Activated CD4-positive, CD25-positive, alpha-beta regulatory T cell treated with anti-CD3 and anti-CD28 coated beads, Interleukin-2, amount 50 U/mL, for 24 hours (primary cell): ENCODE measurements at regions not wholly inside any gene's neighbourhood (a gene's known extent, or its start where the extent isn't known, plus 50 kb on each side); places are given as distances from the start of the nearest gene placed in this dataset.

Source experiments
- ATAC-seq, 2 donors: fragments of 150-1000 bp; cut with Tn5 transposase; one replicate each; pipeline ENCODE4 v1.10.0; 2021; ENCODE audit warnings: mild to moderate bottlenecking in 1 of 2, moderate library complexity in 1 of 2

- no peak for ATAC-seq
Measured at GRCh38 chr13:107296804-107297203, 728.9 kb upstream of the ARGLU1 start.

- ATAC-seq = no peak
Measured at GRCh38 chr13:107295416-107296140, 727.6 kb upstream of the ARGLU1 start.

- ATAC-seq = no peak
Measured at GRCh38 chr13:107293924-107294323, 726.0 kb upstream of the ARGLU1 start.

- ATAC-seq = no peak
Measured at GRCh38 chr13:107291875-107292274, 723.9 kb upstream of the ARGLU1 start.

GRCh38 chr13:107289540-107289939, 721.6 kb upstream of the ARGLU1 start:
- no peak for ATAC-seq

GRCh38 chr13:107284173-107284572, 716.2 kb upstream of the ARGLU1 start:
- ATAC-seq = no peak

DNA sequence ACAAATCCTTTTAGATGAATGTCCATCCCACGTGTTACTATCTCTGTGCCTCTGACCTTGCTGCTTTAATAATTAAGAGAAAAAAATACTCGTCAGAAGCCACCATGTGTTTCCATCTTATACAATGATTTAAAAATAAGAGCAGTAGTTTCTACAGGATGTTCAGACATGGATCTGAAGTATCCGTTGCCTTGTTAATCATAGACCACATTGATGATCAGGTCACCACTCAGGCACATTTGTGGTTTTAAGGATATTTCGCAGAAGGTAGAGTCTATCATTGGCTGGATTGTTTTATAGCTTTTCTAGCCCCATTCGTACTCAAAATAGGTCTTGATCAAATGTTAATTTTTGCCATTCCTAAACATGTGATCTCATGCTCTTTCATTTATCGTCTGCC, 710.0 kb upstream of the ARGLU1 start:
- ATAC-seq = no peak

DNA sequence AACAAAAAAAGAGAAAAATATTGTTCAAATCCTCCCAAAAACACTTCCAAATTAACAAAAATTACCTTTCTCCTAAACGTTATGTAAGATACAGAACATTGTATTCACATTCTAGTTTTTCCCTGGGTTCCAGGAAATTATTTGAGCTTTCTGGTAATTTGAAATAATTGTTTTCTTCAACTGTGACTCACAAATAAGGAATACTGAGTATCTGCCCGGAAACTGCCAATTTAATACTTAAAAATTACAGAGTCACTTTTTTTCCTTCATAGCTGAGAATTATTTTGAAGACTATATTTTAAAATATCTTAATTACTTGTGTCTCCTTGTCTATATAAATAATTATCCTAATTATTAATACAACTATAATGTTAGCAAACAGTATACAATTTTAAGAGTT, 709.0 kb upstream of the ARGLU1 start:
- no peak for ATAC-seq

DNA sequence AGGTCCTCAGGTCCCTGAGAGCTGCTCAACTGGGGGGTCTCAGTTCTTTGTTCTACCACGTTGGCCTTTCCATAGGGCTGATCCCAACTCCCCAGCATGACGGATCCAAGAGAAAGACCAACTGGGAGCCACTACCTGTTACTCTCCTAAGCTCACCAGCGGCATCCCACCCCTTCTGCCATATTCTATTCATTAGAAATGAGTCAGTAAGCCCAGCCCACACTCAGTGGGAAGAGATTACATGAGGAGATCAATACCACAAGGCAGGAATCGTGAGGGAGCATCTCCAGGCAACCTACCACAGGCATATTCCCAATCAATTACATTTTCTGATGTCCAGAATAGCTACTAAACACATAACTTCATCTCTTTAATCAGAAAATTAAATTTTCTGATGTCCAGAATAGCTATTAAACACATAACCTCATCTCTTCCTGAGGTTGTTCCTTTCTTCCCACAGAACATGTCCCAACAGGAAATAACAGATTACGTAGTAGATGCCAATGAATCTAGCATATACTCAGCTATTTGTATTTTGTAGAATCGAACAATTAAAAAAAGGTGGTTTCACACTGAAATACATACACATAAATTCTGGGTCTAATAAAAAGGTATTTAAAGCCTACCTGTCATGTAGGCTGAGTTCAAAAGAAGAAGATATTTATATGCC, 708.1 kb upstream of the ARGLU1 start:
- ATAC-seq = no peak

- no peak for ATAC-seq
Measured at GRCh38 chr13:107275312-107275711, 707.4 kb upstream of the ARGLU1 start.

DNA sequence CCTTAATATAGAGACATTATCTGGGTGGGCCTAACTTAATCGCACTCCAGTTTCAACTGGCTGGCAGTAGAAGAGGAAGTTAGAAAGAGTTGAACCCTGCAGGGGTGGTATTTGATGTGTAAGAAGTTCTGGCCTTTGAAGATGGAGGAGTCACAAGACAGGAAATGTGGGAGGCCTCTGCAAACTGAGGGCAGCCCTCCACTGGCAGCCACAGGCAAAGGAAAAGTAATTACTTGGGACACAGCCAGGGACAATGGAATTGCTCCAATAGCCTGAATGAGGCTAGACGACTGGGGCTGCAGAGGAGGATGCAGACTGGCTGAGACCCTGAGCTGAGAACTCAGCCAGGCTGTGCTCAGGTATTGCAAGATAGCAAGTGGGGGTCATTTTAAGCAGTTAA, 703.3 kb upstream of the ARGLU1 start:
- ATAC-seq = no peak

GRCh38 chr13:107266657-107267056, 698.7 kb upstream of the ARGLU1 start:
- ATAC-seq = no peak

- ATAC-seq = no peak
Measured at GRCh38 chr13:107258599-107259187, 690.8 kb upstream of the ARGLU1 start.

DNA sequence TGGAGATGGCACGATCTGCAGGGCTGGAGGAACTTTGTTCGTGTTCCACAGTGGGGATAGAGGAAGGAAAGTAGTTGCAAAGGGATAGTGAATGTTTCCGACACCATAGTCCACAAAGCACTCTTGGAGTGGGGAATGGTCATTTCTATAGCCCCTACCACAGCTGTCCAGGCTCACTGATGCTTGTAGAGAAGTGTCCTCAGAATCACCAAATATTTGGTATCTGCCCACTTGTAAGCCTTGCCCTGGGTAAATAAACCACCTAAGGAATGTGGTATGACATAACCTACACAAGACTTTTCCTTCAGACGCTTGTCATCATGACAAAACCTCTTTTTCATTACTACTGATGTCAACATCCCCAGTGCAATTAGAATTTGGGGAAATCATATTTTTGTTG, 686.5 kb upstream of the ARGLU1 start:
- ATAC-seq = no peak

GRCh38 chr13:107252428-107252827, 684.5 kb upstream of the ARGLU1 start:
- ATAC-seq = no peak

- no peak for ATAC-seq
Measured at GRCh38 chr13:107252021-107252420, 684.1 kb upstream of the ARGLU1 start.

DNA sequence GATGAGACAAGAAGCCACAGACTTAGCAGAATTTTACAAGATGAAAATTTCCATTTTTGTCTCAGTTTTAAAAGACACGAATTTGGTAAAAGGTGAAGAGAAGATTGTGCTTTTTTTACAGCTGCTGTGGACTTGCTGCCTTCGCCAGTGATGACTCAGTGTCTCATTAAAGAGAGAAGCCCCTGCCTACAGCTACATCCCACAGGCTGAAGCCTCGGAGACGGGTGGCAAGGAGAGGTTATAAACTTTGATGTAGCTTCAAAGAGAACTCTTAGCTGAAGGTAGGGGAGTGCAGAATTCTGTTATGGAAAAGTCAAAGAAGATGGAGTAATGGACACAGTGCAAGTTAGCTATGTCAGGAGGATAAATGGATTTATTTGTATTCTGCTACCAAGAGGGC, 683.4 kb upstream of the ARGLU1 start:
- ATAC-seq = no peak

DNA sequence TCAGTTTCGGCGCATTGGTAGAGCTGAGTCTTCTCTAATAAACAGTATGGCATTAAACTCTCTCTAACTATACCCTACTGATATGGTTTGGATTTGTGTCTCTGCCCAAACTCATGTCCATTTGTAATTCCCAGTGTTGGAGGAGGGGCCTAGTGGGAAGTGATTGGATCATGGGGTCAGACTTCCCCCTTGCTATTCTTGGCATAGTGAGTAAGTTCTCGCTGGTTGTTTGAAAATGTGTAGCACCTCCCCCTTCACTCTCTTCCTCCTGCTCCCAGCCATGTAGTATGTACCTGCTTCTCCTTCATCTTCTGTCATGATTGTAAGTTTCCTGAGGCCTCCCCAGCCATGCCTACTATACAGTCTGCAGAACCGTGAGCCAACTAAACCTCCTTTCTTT, 682.7 kb upstream of the ARGLU1 start:
- ATAC-seq = no peak

DNA sequence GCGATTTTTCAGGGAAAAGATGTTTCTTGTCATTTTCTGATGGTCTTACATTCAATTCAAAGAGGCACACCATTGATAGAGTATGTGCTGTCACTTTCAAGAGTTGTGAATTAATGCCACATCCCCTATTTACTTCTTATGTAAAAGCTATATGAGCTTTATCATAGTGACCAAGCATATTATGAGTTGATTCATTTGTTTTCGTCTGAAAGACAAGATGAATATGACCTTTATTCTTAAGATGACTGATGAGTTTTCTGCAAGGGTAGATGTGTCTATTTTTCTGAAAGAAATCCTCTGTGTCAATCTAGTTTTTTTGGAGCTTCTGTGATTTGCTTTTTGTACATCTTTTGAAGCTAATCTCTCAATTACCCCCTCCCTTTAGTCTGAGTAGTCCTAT, 676.3 kb upstream of the ARGLU1 start:
- ATAC-seq = no peak

DNA sequence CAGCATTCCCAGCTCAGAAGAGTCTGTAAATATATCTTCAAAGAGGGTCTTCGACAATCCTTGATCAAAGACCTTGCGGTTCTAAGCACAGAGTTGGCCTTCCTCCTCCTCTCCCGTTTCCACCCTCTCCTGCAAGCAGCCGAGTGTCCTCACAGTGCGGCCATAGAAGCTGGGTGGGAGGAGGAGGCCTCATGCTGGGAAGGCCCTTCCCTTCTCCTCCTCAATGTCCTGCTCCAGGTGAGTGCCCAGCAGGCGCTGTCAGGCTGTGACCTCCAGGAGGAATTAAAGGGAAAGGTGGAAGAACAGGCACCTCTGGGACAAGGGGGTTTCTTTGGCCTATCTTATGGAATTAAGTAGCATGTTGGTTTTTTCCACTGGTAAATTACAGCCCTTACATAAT, 674.2 kb upstream of the ARGLU1 start:
- no peak for ATAC-seq

GRCh38 chr13:107241381-107241780, 673.4 kb upstream of the ARGLU1 start:
- ATAC-seq = no peak

DNA sequence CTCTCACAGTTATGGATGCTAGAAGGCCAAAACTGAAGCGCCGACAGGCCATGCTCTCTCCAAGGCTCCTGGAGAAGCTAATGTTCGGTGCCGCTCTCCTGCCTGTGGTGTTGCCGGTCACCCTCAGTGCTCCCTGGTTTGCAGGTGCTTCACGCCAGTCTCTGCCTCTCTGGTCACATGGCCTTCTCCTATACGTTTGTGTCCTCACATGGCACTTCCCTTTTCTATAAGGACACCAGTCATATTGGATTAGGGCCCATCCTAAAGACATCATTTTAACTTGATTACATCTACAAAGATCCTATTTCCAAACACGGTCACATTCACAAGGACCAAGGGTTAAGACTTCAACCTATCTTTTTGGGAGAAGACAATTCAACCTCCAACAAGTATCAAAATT, 671.3 kb upstream of the ARGLU1 start:
- no peak for ATAC-seq

DNA sequence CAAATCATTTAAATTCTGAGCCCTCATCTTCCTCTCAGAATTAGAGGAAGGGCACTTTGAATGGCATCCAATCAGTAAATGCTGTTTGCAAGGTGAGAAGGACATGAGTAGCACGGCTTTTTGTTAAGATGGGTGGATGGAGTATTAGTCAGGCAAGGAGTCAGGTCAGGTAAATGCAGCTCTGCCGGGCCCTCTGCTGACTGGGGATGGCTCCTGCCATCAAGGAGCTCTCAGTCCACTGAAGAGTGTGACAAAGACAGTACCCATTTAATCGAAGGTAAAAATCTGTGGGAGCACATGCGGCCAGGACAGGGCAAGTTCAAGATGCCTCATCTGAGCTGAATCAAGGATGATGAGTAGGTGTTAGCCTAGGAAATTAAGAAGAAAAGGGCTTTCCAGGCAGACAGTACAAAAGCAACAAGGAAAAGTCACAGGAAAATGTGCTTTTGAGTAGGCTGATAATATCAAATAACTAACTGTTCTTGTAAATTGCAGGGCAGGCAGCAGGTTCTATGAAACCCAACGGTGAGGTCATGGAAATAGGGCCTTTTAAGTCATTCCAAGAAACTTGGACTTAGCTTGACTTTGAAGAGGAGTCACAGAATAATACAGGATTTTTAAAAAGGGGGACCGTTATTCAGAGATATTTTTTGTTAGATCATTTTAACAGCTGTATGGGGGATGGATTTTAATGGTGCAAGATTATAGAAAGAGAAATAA, 670.5 kb upstream of the ARGLU1 start:
- no peak for ATAC-seq
